GM23248 (cell line): ENCODE measurements at regions not wholly inside any gene's neighbourhood (a gene's known extent, or its start where the extent isn't known, plus 50 kb on each side); places are given as distances from the start of the nearest gene placed in this dataset.

Experiments
- EZH2 ChIP-seq: fragments of 200-600 bp; sonication (generic); IDR thresholded peaks from 2 replicates; pipeline ENCODE4 v1.6.1; 2018; ENCODE audit warnings: antibody characterized with exemption, mild to moderate bottlenecking; ENCODE audit not compliant: insufficient read depth, poor library complexity, severe bottlenecking
- EZH2phosphoT487 ChIP-seq: fragments of 200-600 bp; sonication (generic); IDR thresholded peaks from 2 replicates; pipeline ENCODE4 v1.6.1; 2018; ENCODE audit warnings: antibody characterized with exemption, moderate library complexity, mild to moderate bottlenecking, low read depth; ENCODE audit not compliant: insufficient read depth

DNA sequence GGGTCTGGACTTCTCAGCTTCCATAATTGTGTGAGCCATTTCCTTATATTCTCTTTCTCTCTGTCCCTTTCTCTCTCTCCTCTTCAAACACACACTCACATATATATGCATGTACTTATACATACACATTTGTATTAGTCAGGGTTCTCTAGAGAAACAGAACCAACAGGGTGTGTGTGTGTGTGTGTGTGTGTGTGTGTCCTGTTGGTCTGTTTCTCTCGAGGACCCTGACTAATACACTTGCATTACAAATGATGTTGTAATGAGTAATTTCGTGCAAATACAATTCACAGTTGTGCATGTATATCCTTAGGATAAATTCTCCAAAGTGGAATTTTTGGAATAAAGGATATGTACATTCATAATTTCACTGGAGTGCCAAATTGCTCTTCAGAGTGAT lies 115.3 kb downstream of the NPIPB5 start:
- TF ChIP-seq EZH2, result no peak
- no peak for TF ChIP-seq EZH2phosphoT487
